T-helper 17 cell (primary cell): ENCODE measurements at regions not wholly inside any gene's neighbourhood (a gene's known extent, or its start where the extent isn't known, plus 50 kb on each side); places are given as distances from the start of the nearest gene placed in this dataset.
"Not testable (repeated sequence)": the region's sequence is repeated elsewhere in the genome, so short reads cannot be mapped to it uniquely, and the experiment has no call there.

ENCODE experiments used
- ATAC-seq: fragments of 150-1000 bp; cut with Tn5 transposase; 2 replicates; pipeline ENCODE4 v1.10.0; 2021; ENCODE audit warnings: mild to moderate bottlenecking, moderate library complexity
- DNase-seq, 3 donors: peaks; one replicate each; pipeline versions ENCODE4 v3.0.0 to v3.0.0-alpha.2; 2020 to 2021
- H3K9me3 ChIP-seq: one replicate; pipeline ENCODE4 v1.7.0; 2013; ENCODE audit warnings: low read length, mild to moderate bottlenecking; ENCODE audit not compliant: control insufficient read depth, poor library complexity, severe bottlenecking
- H3K27ac Mint-ChIP-seq: one replicate; pipeline ENCODE4 v1.8.0; 2022; ENCODE audit warnings: mild to moderate bottlenecking, moderate library complexity, mixed read lengths
- H3K27me3 Mint-ChIP-seq: one replicate; pipeline ENCODE4 v1.8.0; 2022; ENCODE audit warnings: mixed read lengths
- H3K36me3 Mint-ChIP-seq: one replicate; pipeline ENCODE4 v1.8.0; 2022; ENCODE audit warnings: low read depth, mixed read lengths
- H3K4me1 Mint-ChIP-seq: one replicate; pipeline ENCODE4 v1.8.0; 2022; ENCODE audit warnings: mild to moderate bottlenecking, mixed read lengths
- H3K4me3 Mint-ChIP-seq: one replicate; pipeline ENCODE4 v1.8.0; 2022; ENCODE audit warnings: mild to moderate bottlenecking, moderate library complexity, mixed read lengths

- peaks cover 15% of the 10 kb centered on the region for H3K27me3 Mint-ChIP-seq
- peaks cover 2% of the 10 kb centered on the region for H3K4me1 Mint-ChIP-seq
- H3K9me3 ChIP-seq: no peaks in the 10 kb centered on the region
- ATAC-seq (no peak), DNase-seq (no peak)
- H3K27ac Mint-ChIP-seq: no peak overlapping the region
- no peaks in the 10 kb centered on the region for H3K36me3 Mint-ChIP-seq
- H3K4me3 Mint-ChIP-seq: no peak overlapping the region
These were observed 128.2 kb downstream of the AKR1D1 start for GRCh38 chr7:138204285-138204981.

GRCh38 chr7:138204982-138205298 lies 128.7 kb downstream of the AKR1D1 start:
- H3K27me3 Mint-ChIP-seq: peaks cover 15% of the 10 kb centered on the region
- ATAC-seq (no peak), DNase-seq (no peak)
- H3K36me3 Mint-ChIP-seq: no peaks in the 10 kb centered on the region
- H3K4me3 Mint-ChIP-seq: no peak overlapping the region
- H3K4me1 Mint-ChIP-seq: peaks cover 2% of the 10 kb centered on the region
- H3K27ac Mint-ChIP-seq: no peak overlapping the region
- H3K9me3 ChIP-seq: no peaks in the 10 kb centered on the region

- DNase-seq (no peak), ATAC-seq (no peak)
- H3K36me3 Mint-ChIP-seq: no peaks in the 10 kb centered on the region
- H3K4me1 Mint-ChIP-seq: peaks cover 2% of the 10 kb centered on the region
- peaks cover 8% of the 10 kb centered on the region for H3K27me3 Mint-ChIP-seq
- no peak overlapping the region for H3K27ac Mint-ChIP-seq
- no peaks in the 10 kb centered on the region for H3K9me3 ChIP-seq
- no peak overlapping the region for H3K4me3 Mint-ChIP-seq
These were observed 129.4 kb downstream of the AKR1D1 start for GRCh38 chr7:138205614-138206150.

- no peaks in the 10 kb centered on the region for H3K36me3 Mint-ChIP-seq
- DNase-seq (no peak), ATAC-seq (no peak)
- peaks cover 5% of the 10 kb centered on the region for H3K4me1 Mint-ChIP-seq
- no peak overlapping the region for H3K4me3 Mint-ChIP-seq
- H3K9me3 ChIP-seq: no peaks in the 10 kb centered on the region
- no peak overlapping the region for H3K27ac Mint-ChIP-seq
- H3K27me3 Mint-ChIP-seq: peaks cover 13% of the 10 kb centered on the region
These were observed 131.3 kb downstream of the AKR1D1 start for GRCh38 chr7:138207555-138207971.

- DNase-seq: no peak
- Mint-ChIP-seq H3K27me3 (peaks cover 13% of the 10 kb centered on the region), H3K27ac (no peak overlapping the region), H3K4me1 (peaks cover 5% of the 10 kb centered on the region), H3K4me3 (no peak overlapping the region), H3K36me3 (no peaks in the 10 kb centered on the region)
- no peak for ATAC-seq
- H3K9me3 ChIP-seq: no peaks in the 10 kb centered on the region
These were observed 131.9 kb downstream of the AKR1D1 start for GRCh38 chr7:138208142-138208570.

- no peak overlapping the region for H3K27ac Mint-ChIP-seq
- no peak overlapping the region for H3K4me3 Mint-ChIP-seq
- no peaks in the 10 kb centered on the region for H3K36me3 Mint-ChIP-seq
- no peaks in the 10 kb centered on the region for H3K9me3 ChIP-seq
- ATAC-seq: no peak
- H3K27me3 Mint-ChIP-seq: peaks cover 13% of the 10 kb centered on the region
- no peak for DNase-seq
- peaks cover 5% of the 10 kb centered on the region for H3K4me1 Mint-ChIP-seq
These were observed 132.6 kb downstream of the AKR1D1 start for GRCh38 chr7:138208864-138209263.

GRCh38 chr7:138212314-138212713 lies 136.1 kb downstream of the AKR1D1 start:
- H3K9me3 ChIP-seq: no peaks in the 10 kb centered on the region
- H3K27ac Mint-ChIP-seq: no peak overlapping the region
- H3K27me3 Mint-ChIP-seq: peaks cover 11% of the 10 kb centered on the region
- DNase-seq (no peak), ATAC-seq (no peak)
- H3K36me3 Mint-ChIP-seq: no peaks in the 10 kb centered on the region
- peaks cover 5% of the 10 kb centered on the region for H3K4me1 Mint-ChIP-seq
- no peak overlapping the region for H3K4me3 Mint-ChIP-seq

GRCh38 chr7:138214926-138215325 lies 138.7 kb downstream of the AKR1D1 start:
- Mint-ChIP-seq H3K36me3 (no peaks in the 10 kb centered on the region), H3K4me3 (no peak overlapping the region), H3K27me3 (peaks cover 7% of the 10 kb centered on the region), H3K4me1 (peaks cover 3% of the 10 kb centered on the region), H3K27ac (no peak overlapping the region)
- ATAC-seq (no peak), DNase-seq (no peak)
- no peaks in the 10 kb centered on the region for H3K9me3 ChIP-seq

GRCh38 chr7:138220321-138220720 lies 144.1 kb downstream of the AKR1D1 start:
- H3K27me3 Mint-ChIP-seq, H3K27ac Mint-ChIP-seq: not testable (repeated sequence)

GRCh38 chr7:138221388-138221787 lies 145.1 kb downstream of the AKR1D1 start:
- H3K4me1 Mint-ChIP-seq, H3K36me3 Mint-ChIP-seq, H3K27ac Mint-ChIP-seq, H3K27me3 Mint-ChIP-seq, DNase-seq, ATAC-seq, H3K9me3 ChIP-seq, H3K4me3 Mint-ChIP-seq: not testable (repeated sequence)

More at GRCh38 chr7:138220321-138220720, 144.1 kb downstream of the AKR1D1 start:
- H3K4me1 Mint-ChIP-seq, H3K36me3 Mint-ChIP-seq, H3K4me3 Mint-ChIP-seq, H3K9me3 ChIP-seq, DNase-seq, ATAC-seq: not testable (repeated sequence)

GRCh38 chr7:138223402-138223879 lies 147.2 kb downstream of the AKR1D1 start:
- Mint-ChIP-seq H3K4me3 (no peak overlapping the region), H3K27ac (no peak overlapping the region), H3K36me3 (no peaks in the 10 kb centered on the region), H3K4me1 (peaks cover 3% of the 10 kb centered on the region), H3K27me3 (peaks cover 5% of the 10 kb centered on the region)
- ATAC-seq (no peak), DNase-seq (no peak)
- no peaks in the 10 kb centered on the region for H3K9me3 ChIP-seq

- DNase-seq (no peak), ATAC-seq (no peak)
- Mint-ChIP-seq H3K27ac (no peak overlapping the region), H3K36me3 (no peaks in the 10 kb centered on the region), H3K27me3 (peaks cover 23% of the 10 kb centered on the region), H3K4me1 (peaks cover 3% of the 10 kb centered on the region), H3K4me3 (no peak overlapping the region)
- H3K9me3 ChIP-seq: no peaks in the 10 kb centered on the region
These were observed 149.8 kb downstream of the AKR1D1 start for GRCh38 chr7:138226001-138226476.

- no peak for ATAC-seq
- Mint-ChIP-seq H3K4me1 (peaks cover 3% of the 10 kb centered on the region), H3K4me3 (no peak overlapping the region), H3K36me3 (no peaks in the 10 kb centered on the region), H3K27me3 (peaks cover 24% of the 10 kb centered on the region), H3K27ac (no peak overlapping the region)
- H3K9me3 ChIP-seq: no peaks in the 10 kb centered on the region
- no peak for DNase-seq
These were observed 150.6 kb downstream of the AKR1D1 start for GRCh38 chr7:138226745-138227279.

GRCh38 chr7:138228119-138228518 lies 151.9 kb downstream of the AKR1D1 start:
- ATAC-seq (no peak), DNase-seq (no peak)
- no peaks in the 10 kb centered on the region for H3K9me3 ChIP-seq
- H3K27ac Mint-ChIP-seq: no peak overlapping the region
- H3K27me3 Mint-ChIP-seq: peaks cover 21% of the 10 kb centered on the region
- H3K4me1 Mint-ChIP-seq: peaks cover 3% of the 10 kb centered on the region
- no peak overlapping the region for H3K4me3 Mint-ChIP-seq
- H3K36me3 Mint-ChIP-seq: no peaks in the 10 kb centered on the region
